ENCODE measurements at regions not wholly inside any gene's neighbourhood (a gene's known extent, or its start where the extent isn't known, plus 50 kb on each side); places are given as distances from the start of the nearest gene placed in this dataset.

- TF ChIP-seq NPAS2 (CRISPR knock-in tag; IDR thresholded peaks at IDR 0.05; ENCODE audit: borderline replicate concordance) (no peak), SMC3 (IDR thresholded peaks at IDR 0.05) (no peak)
These were observed 1599.2 kb upstream of the TENM4 start (continued) for GRCh38 chr11:81039916-81040524.

- FAIRE-seq (no peak), DNase-seq (ENCODE audit: low read depth in 1 of 2, low spot score in 1 of 2) (no peak), ATAC-seq (no peak)
- H3K4me3 ChIP-seq, result no peak overlapping the region
- no peak overlapping the region for H3K4me2 ChIP-seq
- H3K9me3 ChIP-seq, result no peaks in the 10 kb centered on the region
- no peak overlapping the region for H3K27ac ChIP-seq
- POLR2A ChIA-PET, result no interaction called here
- CTCF ChIA-PET, result no interaction called here
- H3K4me1 ChIP-seq, result no peaks in the 10 kb centered on the region
- WGBS (ENCODE audit: missing lambda C conversion rate), result 3% methylated on average over 3 of the region's 3 CpGs
- TF ChIP-seq ZFP36 (IDR thresholded peaks at IDR 0.05; ENCODE audit: borderline replicate concordance, partially characterized antibody) (no peak), CHD4 (IDR thresholded peaks at IDR 0.05; ENCODE audit: borderline replicate concordance) (no peak), ZNF302 (CRISPR knock-in tag; IDR thresholded peaks at IDR 0.05) (no peak), HOXB5 (CRISPR knock-in tag; IDR thresholded peaks at IDR 0.05) (no peak), HDAC2 (IDR thresholded peaks at IDR 0.05) (no peak), CBX8 (IDR thresholded peaks at IDR 0.05) (no peak), RARB (CRISPR knock-in tag; IDR thresholded peaks at IDR 0.05) (no peak), SMC3 (IDR thresholded peaks at IDR 0.05) (no peak), MAFK (IDR thresholded peaks at IDR 0.05; ENCODE audit: partially characterized antibody) (no peak), ESRRA (IDR thresholded peaks at IDR 0.05; ENCODE audit: borderline replicate concordance, low read length) (no peak), NFE2L2 (conservative IDR thresholded peaks at IDR 0.05; ENCODE audit: low read length) (no peak), SREBF2 (IDR thresholded peaks at IDR 0.05) (no peak), NR3C1 (IDR thresholded peaks at IDR 0.05) (no peak), E2F6 (IDR thresholded peaks at IDR 0.05; ENCODE audit: borderline replicate concordance, low read depth) (no peak), ZC3H11A (IDR thresholded peaks at IDR 0.05) (no peak), RFX5 (IDR thresholded peaks at IDR 0.05) (no peak)
These were observed 1595.5 kb upstream of the TENM4 start for GRCh38 chr11:81036168-81036870.

GRCh38 chr11:81033779-81034540 lies 1593.1 kb upstream of the TENM4 start:
- TF ChIP-seq HOXA7 (CRISPR knock-in tag; IDR thresholded peaks at IDR 0.05) (no peak), RNF2 (IDR thresholded peaks at IDR 0.05; ENCODE audit: borderline replicate concordance, low read depth) (no peak), PBX3 (IDR thresholded peaks at IDR 0.05) (no peak), FOSL2 (IDR thresholded peaks at IDR 0.05) (no peak), FOSL2 (CRISPR knock-in tag; IDR thresholded peaks at IDR 0.05) (no peak), CHD2 (IDR thresholded peaks at IDR 0.05; ENCODE audit: low read length, partially characterized antibody) (no peak), MAZ (IDR thresholded peaks at IDR 0.05; ENCODE audit: borderline replicate concordance, low read depth, low read length) (no peak), TFCP2L1 (CRISPR knock-in tag; IDR thresholded peaks at IDR 0.05) (no peak), BHLHE40 (IDR thresholded peaks at IDR 0.05; ENCODE audit: low read depth, low read length) (no peak), HEYL (CRISPR knock-in tag; IDR thresholded peaks at IDR 0.05) (no peak), RARB (CRISPR knock-in tag; IDR thresholded peaks at IDR 0.05) (no peak), RAD21 (conservative IDR thresholded peaks at IDR 0.05 in 1 of 2, IDR thresholded peaks at IDR 0.05 in 1 of 2) (no peak), ZFP36 (IDR thresholded peaks at IDR 0.05; ENCODE audit: borderline replicate concordance, partially characterized antibody) (no peak), SMC3 (IDR thresholded peaks at IDR 0.05) (no peak), JUNB (IDR thresholded peaks at IDR 0.05) (no peak), ZC3H11A (IDR thresholded peaks at IDR 0.05) (no peak)
- TF ChIP-seq, protein P1, sequence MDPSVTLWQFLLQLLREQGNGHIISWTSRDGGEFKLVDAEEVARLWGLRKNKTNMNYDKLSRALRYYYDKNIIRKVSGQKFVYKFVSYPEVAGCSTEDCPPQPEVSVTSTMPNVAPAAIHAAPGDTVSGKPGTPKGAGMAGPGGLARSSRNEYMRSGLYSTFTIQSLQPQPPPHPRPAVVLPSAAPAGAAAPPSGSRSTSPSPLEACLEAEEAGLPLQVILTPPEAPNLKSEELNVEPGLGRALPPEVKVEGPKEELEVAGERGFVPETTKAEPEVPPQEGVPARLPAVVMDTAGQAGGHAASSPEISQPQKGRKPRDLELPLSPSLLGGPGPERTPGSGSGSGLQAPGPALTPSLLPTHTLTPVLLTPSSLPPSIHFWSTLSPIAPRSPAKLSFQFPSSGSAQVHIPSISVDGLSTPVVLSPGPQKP (IDR thresholded peaks at IDR 0.05; ENCODE audit: low read depth, low read length), result no peak
- TF ChIP-seq, protein P2, sequence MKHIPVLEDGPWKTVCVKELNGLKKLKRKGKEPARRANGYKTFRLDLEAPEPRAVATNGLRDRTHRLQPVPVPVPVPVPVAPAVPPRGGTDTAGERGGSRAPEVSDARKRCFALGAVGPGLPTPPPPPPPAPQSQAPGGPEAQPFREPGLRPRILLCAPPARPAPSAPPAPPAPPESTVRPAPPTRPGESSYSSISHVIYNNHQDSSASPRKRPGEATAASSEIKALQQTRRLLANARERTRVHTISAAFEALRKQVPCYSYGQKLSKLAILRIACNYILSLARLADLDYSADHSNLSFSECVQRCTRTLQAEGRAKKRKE (CRISPR knock-in tag; IDR thresholded peaks at IDR 0.05; ENCODE audit: low read depth), result no peak
- Histone ChIP-seq H3K4me2 (no peak overlapping the region), H3K4me1 (no peaks in the 10 kb centered on the region), H3K9me3 (no peaks in the 10 kb centered on the region), H3K4me3 (no peak overlapping the region), H3K27ac (no peak overlapping the region)
- ATAC-seq (no peak), FAIRE-seq (no peak), DNase-seq (ENCODE audit: low read depth in 1 of 2, low spot score in 1 of 2) (no peak)
- WGBS (ENCODE audit: missing lambda C conversion rate), result 21% methylated on average over 6 of the region's 6 CpGs
- CTCF ChIA-PET, result no interaction called here
- POLR2A ChIA-PET, result no interaction called here
